ENCODE measurements at regions not wholly inside any gene's neighbourhood (a gene's known extent, or its start where the extent isn't known, plus 50 kb on each side); places are given as distances from the start of the nearest gene placed in this dataset.
A peak's percentile ranks its signal among the peaks of the same experiment; 100 is the strongest.
"Not testable (repeated sequence)": the region's sequence is repeated elsewhere in the genome, so short reads cannot be mapped to it uniquely, and the experiment has no call there.

- DNase-seq = no peak
Measured at GRCh38 chr5:115751176-115751575, 65.3 kb downstream of the CDO1 start.

GRCh38 chr5:115749016-115749415, 67.4 kb downstream of the CDO1 start:
- DNase-seq = no peak

GRCh38 chr5:115739245-115739644, 77.2 kb downstream of the CDO1 start:
- not testable (repeated sequence) for DNase-seq

GRCh38 chr5:115738830-115739229, 77.6 kb downstream of the CDO1 start:
- no peak for DNase-seq

GRCh38 chr5:115737452-115737851, 79.0 kb downstream of the CDO1 start:
- no peak for DNase-seq

GRCh38 chr5:115736690-115737005, 79.8 kb downstream of the CDO1 start:
- DNase-seq = no peak

- DNase-seq = no peak
Measured at GRCh38 chr5:115736004-115736689, 80.3 kb downstream of the CDO1 start.

- no peak for DNase-seq
Measured at GRCh38 chr5:115735108-115735998, 81.1 kb downstream of the CDO1 start.

GRCh38 chr5:115733607-115734006, 82.9 kb downstream of the CDO1 start:
- no peak for DNase-seq

GRCh38 chr5:115732026-115732425, 84.4 kb downstream of the CDO1 start:
- no peak for DNase-seq

GRCh38 chr5:115725522-115725921, 90.9 kb downstream of the CDO1 start:
- no peak for DNase-seq

- no peak for DNase-seq
Measured at GRCh38 chr5:115723220-115723619, 93.2 kb downstream of the CDO1 start.

GRCh38 chr5:115720888-115721287, 95.1 kb upstream of the TMED7 start:
- no peak for DNase-seq

GRCh38 chr5:115718927-115719326, 93.1 kb upstream of the TMED7 start:
- no peak for DNase-seq

- DNase-seq = peak; percentile 41 to 73
Measured at GRCh38 chr5:115713408-115713807, 87.6 kb upstream of the TMED7 start.

GRCh38 chr5:115709585-115709984, 83.7 kb upstream of the TMED7 start:
- DNase-seq = no peak

- no peak for DNase-seq
Measured at GRCh38 chr5:115708819-115709477, 83.1 kb upstream of the TMED7 start.

GRCh38 chr5:115703514-115703913, 77.7 kb upstream of the TMED7 start:
- DNase-seq = no peak

- no peak for DNase-seq
Measured at GRCh38 chr5:115702025-115702424, 76.2 kb upstream of the TMED7 start.

- no peak for DNase-seq
Measured at GRCh38 chr5:115699967-115700366, 74.1 kb upstream of the TMED7 start.

- DNase-seq = no peak
Measured at GRCh38 chr5:115696141-115696650, 70.4 kb upstream of the TMED7 start.

- DNase-seq = no peak
Measured at GRCh38 chr5:115695310-115695880, 69.6 kb upstream of the TMED7 start.

GRCh38 chr5:115691814-115692213, 66.0 kb upstream of the TMED7 start:
- DNase-seq = not testable (repeated sequence)
